ENCODE measurements at regions not wholly inside any gene's neighbourhood (a gene's known extent, or its start where the extent isn't known, plus 50 kb on each side); places are given as distances from the start of the nearest gene placed in this dataset.
"Not testable (repeated sequence)": the region's sequence is repeated elsewhere in the genome, so short reads cannot be mapped to it uniquely, and the experiment has no call there.

- Histone ChIP-seq H3K9me3 (ENCODE audit: control insufficient read depth, low read length) (no peaks in the 10 kb centered on the region), H3K27me3 (ENCODE audit: control insufficient read depth in 1 of 2, insufficient read depth in 2 of 2, low read length in 1 of 2) (no peaks in the 10 kb centered on the region), H3K4me3 (ENCODE audit: low read length in 2 of 2) (no peak overlapping the region), H3K36me3 (ENCODE audit: control insufficient read depth in 1 of 2, insufficient read depth in 2 of 2, low read length in 1 of 2) (no peaks in the 10 kb centered on the region), H3K4me1 (ENCODE audit: control insufficient read depth in 1 of 2, insufficient read depth in 2 of 2, low read length in 2 of 2) (no peaks in the 10 kb centered on the region), H3K27ac (ENCODE audit: low read depth in 1 of 2, low read length in 2 of 2) (no peak overlapping the region)
- ATAC-seq (ENCODE audit: low FRiP score) = no peak
- intact Hi-C loops (cut with DNase I) = no loop called here
- WGBS, 2 donors = 95 to 97% methylated on average over 6 of the region's 6 CpGs
- no peak for DNase-seq
Measured at GRCh38 chr4:127246963-127247952, 385.5 kb upstream of the INTU start.

- H3K27ac ChIP-seq (ENCODE audit: low read depth in 1 of 2, low read length in 2 of 2) = no peak overlapping the region
- H3K36me3 ChIP-seq (ENCODE audit: control insufficient read depth in 1 of 2, insufficient read depth in 2 of 2, low read length in 1 of 2) = no peaks in the 10 kb centered on the region
- ATAC-seq (ENCODE audit: low FRiP score) = no peak
- no peaks in the 10 kb centered on the region for H3K4me1 ChIP-seq (ENCODE audit: control insufficient read depth in 1 of 2, insufficient read depth in 2 of 2, low read length in 2 of 2)
- no peak for DNase-seq
- no peaks in the 10 kb centered on the region for H3K27me3 ChIP-seq (ENCODE audit: control insufficient read depth in 1 of 2, insufficient read depth in 2 of 2, low read length in 1 of 2)
- no peak overlapping the region for H3K4me3 ChIP-seq (ENCODE audit: low read length in 2 of 2)
- intact Hi-C loops (cut with DNase I) = no loop called here
- no peaks in the 10 kb centered on the region for H3K9me3 ChIP-seq (ENCODE audit: control insufficient read depth, low read length)
- WGBS, 2 donors = 84 to 88% methylated on average over 3 of the region's 3 CpGs
Measured at GRCh38 chr4:127249066-127249766, 383.5 kb upstream of the INTU start.

DNA sequence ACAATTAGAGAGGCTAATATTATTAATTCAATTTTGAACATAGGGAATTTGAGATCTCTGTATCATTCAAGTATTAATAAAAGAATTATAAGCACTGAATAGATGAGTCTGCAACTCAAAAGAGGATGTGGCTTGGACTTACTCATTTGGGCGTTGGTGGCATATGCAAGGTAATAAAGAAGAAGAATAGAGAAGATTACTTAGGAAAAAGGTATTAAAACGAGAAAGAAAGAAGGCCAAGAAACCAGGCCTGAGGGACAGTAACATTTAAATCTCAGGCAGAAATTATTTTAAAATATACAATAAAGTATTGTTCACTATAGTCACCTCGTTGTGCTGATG is 383.0 kb upstream of the INTU start:
- ATAC-seq (ENCODE audit: low FRiP score) (no peak), DNase-seq (no peak)
- no peak overlapping the region for H3K27ac ChIP-seq (ENCODE audit: low read depth in 1 of 2, low read length in 2 of 2)
- 87 to 90% methylated on average over 3 of the region's 3 CpGs for WGBS, 2 donors
- H3K4me1 ChIP-seq (ENCODE audit: control insufficient read depth in 1 of 2, insufficient read depth in 2 of 2, low read length in 2 of 2) = no peaks in the 10 kb centered on the region
- intact Hi-C loops (cut with DNase I) = no loop called here
- no peaks in the 10 kb centered on the region for H3K9me3 ChIP-seq (ENCODE audit: control insufficient read depth, low read length)
- H3K36me3 ChIP-seq (ENCODE audit: control insufficient read depth in 1 of 2, insufficient read depth in 2 of 2, low read length in 1 of 2) = no peaks in the 10 kb centered on the region
- no peaks in the 10 kb centered on the region for H3K27me3 ChIP-seq (ENCODE audit: control insufficient read depth in 1 of 2, insufficient read depth in 2 of 2, low read length in 1 of 2)
- H3K4me3 ChIP-seq (ENCODE audit: low read length in 2 of 2) = no peak overlapping the region

GRCh38 chr4:127250577-127250976 is 382.2 kb upstream of the INTU start:
- intact Hi-C loops (cut with DNase I) = no loop called here
- Histone ChIP-seq H3K4me3 (ENCODE audit: low read length in 2 of 2) (no peak overlapping the region), H3K27ac (ENCODE audit: low read depth in 1 of 2, low read length in 2 of 2) (no peak overlapping the region), H3K36me3 (ENCODE audit: control insufficient read depth in 1 of 2, insufficient read depth in 2 of 2, low read length in 1 of 2) (no peaks in the 10 kb centered on the region), H3K9me3 (ENCODE audit: control insufficient read depth, low read length) (no peaks in the 10 kb centered on the region), H3K4me1 (ENCODE audit: control insufficient read depth in 1 of 2, insufficient read depth in 2 of 2, low read length in 2 of 2) (no peaks in the 10 kb centered on the region), H3K27me3 (ENCODE audit: control insufficient read depth in 1 of 2, insufficient read depth in 2 of 2, low read length in 1 of 2) (no peaks in the 10 kb centered on the region)
- DNase-seq = no peak
- no peak for ATAC-seq (ENCODE audit: low FRiP score)
- WGBS, 2 donors = 85 to 88% methylated on average over 5 of the region's 5 CpGs

- no peaks in the 10 kb centered on the region for H3K9me3 ChIP-seq (ENCODE audit: control insufficient read depth, low read length)
- H3K36me3 ChIP-seq (ENCODE audit: control insufficient read depth in 1 of 2, insufficient read depth in 2 of 2, low read length in 1 of 2) = no peaks in the 10 kb centered on the region
- H3K4me3 ChIP-seq (ENCODE audit: low read length in 2 of 2) = no peak overlapping the region
- DNase-seq (no peak), ATAC-seq (ENCODE audit: low FRiP score) (no peak)
- H3K27ac ChIP-seq (ENCODE audit: low read depth in 1 of 2, low read length in 2 of 2) = no peak overlapping the region
- H3K27me3 ChIP-seq (ENCODE audit: control insufficient read depth in 1 of 2, insufficient read depth in 2 of 2, low read length in 1 of 2) = no peaks in the 10 kb centered on the region
- H3K4me1 ChIP-seq (ENCODE audit: control insufficient read depth in 1 of 2, insufficient read depth in 2 of 2, low read length in 2 of 2) = no peaks in the 10 kb centered on the region
- intact Hi-C loops (cut with DNase I) = no loop called here
Measured at GRCh38 chr4:127251423-127251822, 381.3 kb upstream of the INTU start.

GRCh38 chr4:127256500-127256899 is 376.3 kb upstream of the INTU start:
- WGBS, 2 donors = 95 to 96% methylated on average over 4 of the region's 4 CpGs
- intact Hi-C loops (cut with DNase I) = no loop called here
- DNase-seq (no peak), ATAC-seq (ENCODE audit: low FRiP score) (no peak)
- Histone ChIP-seq H3K27ac (ENCODE audit: low read depth in 1 of 2, low read length in 2 of 2) (no peak overlapping the region), H3K4me1 (ENCODE audit: control insufficient read depth in 1 of 2, insufficient read depth in 2 of 2, low read length in 2 of 2) (no peaks in the 10 kb centered on the region), H3K36me3 (ENCODE audit: control insufficient read depth in 1 of 2, insufficient read depth in 2 of 2, low read length in 1 of 2) (no peaks in the 10 kb centered on the region), H3K9me3 (ENCODE audit: control insufficient read depth, low read length) (no peaks in the 10 kb centered on the region), H3K27me3 (ENCODE audit: control insufficient read depth in 1 of 2, insufficient read depth in 2 of 2, low read length in 1 of 2) (no peaks in the 10 kb centered on the region), H3K4me3 (ENCODE audit: low read length in 2 of 2) (no peak overlapping the region)

GRCh38 chr4:127261476-127261875 is 371.3 kb upstream of the INTU start:
- Histone ChIP-seq H3K36me3 (ENCODE audit: control insufficient read depth in 1 of 2, insufficient read depth in 2 of 2, low read length in 1 of 2) (no peaks in the 10 kb centered on the region), H3K9me3 (ENCODE audit: control insufficient read depth, low read length) (no peaks in the 10 kb centered on the region), H3K27ac (ENCODE audit: low read depth in 1 of 2, low read length in 2 of 2) (no peak overlapping the region), H3K4me3 (ENCODE audit: low read length in 2 of 2) (no peak overlapping the region), H3K27me3 (ENCODE audit: control insufficient read depth in 1 of 2, insufficient read depth in 2 of 2, low read length in 1 of 2) (no peaks in the 10 kb centered on the region), H3K4me1 (ENCODE audit: control insufficient read depth in 1 of 2, insufficient read depth in 2 of 2, low read length in 2 of 2) (no peaks in the 10 kb centered on the region)
- ATAC-seq (ENCODE audit: low FRiP score) (no peak), DNase-seq (no peak)
- intact Hi-C loops (cut with DNase I) = no loop called here
- WGBS, 2 donors = 48 to 58% methylated on average over 1 of the region's 1 CpG

DNA sequence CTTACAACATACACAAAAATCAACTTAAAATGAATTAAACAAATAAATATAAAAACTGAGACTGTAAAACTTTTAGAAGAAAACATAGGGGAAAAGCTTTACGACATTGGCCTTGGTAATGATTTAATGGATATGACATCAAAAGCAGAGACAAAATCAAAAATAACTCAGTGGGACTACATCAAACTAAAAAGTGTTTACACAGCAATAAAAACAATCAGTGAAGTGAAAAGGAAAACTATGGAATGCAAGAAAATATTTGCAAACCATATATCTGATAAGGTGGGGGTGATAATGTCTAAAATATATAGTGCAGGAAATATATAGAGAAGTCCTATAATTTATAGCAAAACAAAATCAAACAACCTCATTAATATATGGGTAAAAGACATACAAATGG is 364.4 kb upstream of the INTU start:
- DNase-seq = no peak
- Histone ChIP-seq H3K4me3 (ENCODE audit: low read length in 2 of 2) (no peak overlapping the region), H3K9me3 (ENCODE audit: control insufficient read depth, low read length) (peaks cover 2% of the 10 kb centered on the region), H3K27me3 (ENCODE audit: control insufficient read depth in 1 of 2, insufficient read depth in 2 of 2, low read length in 1 of 2) (no peaks in the 10 kb centered on the region), H3K4me1 (ENCODE audit: control insufficient read depth in 1 of 2, insufficient read depth in 2 of 2, low read length in 2 of 2) (no peaks in the 10 kb centered on the region), H3K27ac (ENCODE audit: low read depth in 1 of 2, low read length in 2 of 2) (no peak overlapping the region), H3K36me3 (ENCODE audit: control insufficient read depth in 1 of 2, insufficient read depth in 2 of 2, low read length in 1 of 2) (no peaks in the 10 kb centered on the region)
- 30 to 51% methylated on average over 1 of the region's 1 CpG for WGBS, 2 donors
- no peak for ATAC-seq (ENCODE audit: low FRiP score)
- intact Hi-C loops (cut with DNase I) = no loop called here

- H3K4me3 ChIP-seq (ENCODE audit: low read length in 2 of 2); H3K27me3 ChIP-seq (ENCODE audit: control insufficient read depth in 1 of 2, insufficient read depth in 2 of 2, low read length in 1 of 2); ATAC-seq (ENCODE audit: low FRiP score); H3K4me1 ChIP-seq (ENCODE audit: control insufficient read depth in 1 of 2, insufficient read depth in 2 of 2, low read length in 2 of 2); H3K36me3 ChIP-seq (ENCODE audit: control insufficient read depth in 1 of 2, insufficient read depth in 2 of 2, low read length in 1 of 2); intact Hi-C loops (cut with DNase I); H3K9me3 ChIP-seq (ENCODE audit: control insufficient read depth, low read length); H3K27ac ChIP-seq (ENCODE audit: low read depth in 1 of 2, low read length in 2 of 2); DNase-seq: not testable (repeated sequence)
- WGBS, 2 donors = 89 to 92% methylated on average over 3 of the region's 3 CpGs
Measured at GRCh38 chr4:127277023-127277422, 355.7 kb upstream of the INTU start.
